ENCODE measurements at regions not wholly inside any gene's neighbourhood (a gene's known extent, or its start where the extent isn't known, plus 50 kb on each side); places are given as distances from the start of the nearest gene placed in this dataset.
"Not testable (repeated sequence)": the region's sequence is repeated elsewhere in the genome, so short reads cannot be mapped to it uniquely, and the experiment has no call there.

GRCh38 chrX:117653396-117653795 is 463.2 kb downstream of the KLHL13 start:
- DNase-seq, result no peak

GRCh38 chrX:117645639-117646038 is 471.0 kb downstream of the KLHL13 start:
- DNase-seq, result no peak

DNA sequence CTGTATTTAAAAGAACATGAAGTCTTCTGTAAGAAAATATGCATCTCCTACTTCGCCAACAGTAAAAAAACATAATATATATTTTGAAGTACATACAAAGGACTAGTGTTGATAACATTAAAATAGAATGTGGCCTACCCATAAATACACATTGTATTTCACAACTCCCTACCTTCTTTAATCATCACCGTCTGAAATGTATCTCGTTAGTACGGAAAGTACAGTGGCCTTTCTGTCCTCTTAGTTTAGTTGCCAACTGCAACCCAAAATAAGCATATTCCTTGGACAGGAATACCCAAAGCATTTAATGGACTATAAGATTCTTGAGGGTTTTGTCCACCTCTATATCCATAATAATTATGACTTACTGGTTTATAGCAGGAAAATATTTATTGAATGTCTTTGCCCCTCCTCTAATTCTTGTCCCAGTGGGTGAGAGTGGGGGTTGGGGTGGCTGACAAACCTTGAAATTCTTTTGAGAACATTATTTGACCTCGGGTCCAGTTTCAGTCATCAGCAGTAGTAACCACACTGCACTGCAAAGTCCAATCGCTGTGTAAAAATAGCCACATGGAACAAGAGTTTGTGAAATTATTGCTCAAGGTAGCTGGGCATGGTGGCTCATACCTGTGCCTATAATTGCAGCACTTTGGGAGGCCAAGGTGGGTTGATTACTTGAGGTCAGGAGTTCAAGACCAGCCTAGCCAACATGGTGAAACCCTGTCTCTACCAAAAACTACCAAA is 474.5 kb downstream of the KLHL13 start:
- DNase-seq, result no peak

DNA sequence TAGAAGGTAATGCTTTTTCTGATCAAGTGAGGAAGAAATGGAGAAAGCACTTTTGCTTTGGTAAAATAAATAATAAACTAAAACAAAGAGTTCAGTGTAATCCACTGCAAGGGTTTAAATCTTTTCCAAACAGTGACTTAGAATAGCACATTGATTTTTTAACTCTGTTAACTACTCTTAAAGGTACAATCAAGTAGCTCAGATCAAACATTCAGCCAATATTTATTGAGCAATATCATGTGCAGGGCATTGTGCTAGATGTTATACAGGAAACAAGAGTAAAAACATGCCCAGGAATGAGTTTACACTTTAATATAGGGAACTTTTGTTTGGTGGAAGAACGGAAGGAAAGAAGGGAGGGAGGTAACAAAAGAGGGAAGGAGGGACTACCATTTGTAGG is 479.8 kb downstream of the KLHL13 start:
- no peak for DNase-seq

- DNase-seq, result no peak
These were observed 483.3 kb downstream of the KLHL13 start for GRCh38 chrX:117633277-117633676.

- DNase-seq, result no peak
These were observed 488.2 kb downstream of the KLHL13 start for GRCh38 chrX:117628381-117628780.

- DNase-seq, result no peak
These were observed 505.8 kb downstream of the KLHL13 start for GRCh38 chrX:117610806-117611205.

DNA sequence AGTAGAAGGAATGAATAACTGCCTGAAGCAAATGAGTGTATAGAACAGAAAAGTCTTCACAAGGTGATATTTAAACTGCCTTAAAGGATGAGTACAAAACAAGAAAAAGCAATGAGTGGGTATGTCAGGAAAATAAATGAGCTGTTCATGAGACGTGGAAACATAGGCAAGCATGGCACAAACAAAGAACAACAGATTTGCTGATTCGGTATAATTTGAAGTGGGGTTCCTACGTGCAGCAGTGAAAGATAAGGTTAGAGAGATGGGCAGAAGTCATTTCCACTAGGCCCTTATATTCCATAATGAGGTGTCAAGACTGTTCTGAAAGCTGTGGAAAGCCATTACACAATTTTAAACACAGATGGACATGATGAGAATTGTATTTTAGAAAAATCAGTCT is 506.6 kb downstream of the KLHL13 start:
- no peak for DNase-seq

- no peak for DNase-seq
These were observed 509.0 kb downstream of the KLHL13 start for GRCh38 chrX:117607561-117607960.

DNA sequence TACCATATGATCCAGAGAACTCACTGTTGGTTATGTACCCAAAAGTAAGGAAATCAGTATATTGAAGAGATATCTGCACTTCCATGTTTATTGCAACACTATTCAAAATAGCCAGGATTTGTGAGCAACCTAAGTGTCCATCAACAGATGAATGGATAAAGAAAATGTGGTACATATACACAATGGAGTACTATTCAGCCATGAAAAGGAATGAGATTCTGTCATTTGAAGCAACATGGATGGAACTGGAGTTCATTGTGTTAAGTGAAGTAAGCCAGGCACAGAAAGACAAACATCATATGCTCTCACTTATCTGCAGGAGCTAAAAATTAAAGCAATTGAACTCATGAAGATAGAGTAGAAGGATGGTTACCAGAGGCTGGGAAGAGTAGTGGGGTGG is 510.5 kb downstream of the KLHL13 start:
- not testable (repeated sequence) for DNase-seq

GRCh38 chrX:117570160-117570559 is 546.5 kb downstream of the KLHL13 start:
- DNase-seq, result no peak

DNA sequence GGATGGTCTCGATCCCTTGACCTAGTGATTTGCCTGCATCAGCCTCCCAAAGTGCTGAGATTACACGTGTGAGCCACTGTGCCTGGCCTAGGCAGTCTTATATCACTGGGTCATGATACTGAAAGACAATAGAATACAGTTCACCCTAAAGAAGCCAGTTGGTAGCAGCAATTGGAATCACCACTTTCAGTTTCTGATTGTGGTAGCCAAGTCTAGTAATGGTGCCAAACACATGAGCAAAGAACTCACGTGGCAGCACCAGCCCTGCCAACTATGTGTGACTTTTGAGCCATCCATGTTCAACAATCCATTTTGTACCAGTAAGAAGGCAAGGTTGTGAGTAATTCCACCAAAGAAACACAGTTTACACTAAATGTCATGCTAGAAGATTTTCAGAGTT is 548.4 kb downstream of the KLHL13 start:
- no peak for DNase-seq

DNA sequence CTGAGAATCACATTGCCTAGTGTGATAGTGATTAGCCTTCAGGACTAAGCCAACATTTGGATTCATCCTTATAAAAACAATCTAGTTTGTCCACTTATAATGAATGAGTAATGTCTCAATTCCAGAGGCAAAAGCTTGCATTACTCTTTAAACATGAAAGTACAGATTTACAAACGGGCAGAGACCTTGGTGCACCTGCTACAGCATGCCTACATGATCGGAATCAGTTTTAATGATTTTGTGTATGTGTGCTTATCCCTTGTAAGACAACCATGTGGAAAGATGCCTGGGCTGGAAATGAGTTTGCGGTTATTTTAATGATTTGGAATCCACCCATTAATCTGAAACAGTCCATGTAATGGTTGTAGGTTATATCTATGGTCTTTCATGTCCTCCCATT is 572.7 kb downstream of the KLHL13 start:
- DNase-seq, result no peak

DNA sequence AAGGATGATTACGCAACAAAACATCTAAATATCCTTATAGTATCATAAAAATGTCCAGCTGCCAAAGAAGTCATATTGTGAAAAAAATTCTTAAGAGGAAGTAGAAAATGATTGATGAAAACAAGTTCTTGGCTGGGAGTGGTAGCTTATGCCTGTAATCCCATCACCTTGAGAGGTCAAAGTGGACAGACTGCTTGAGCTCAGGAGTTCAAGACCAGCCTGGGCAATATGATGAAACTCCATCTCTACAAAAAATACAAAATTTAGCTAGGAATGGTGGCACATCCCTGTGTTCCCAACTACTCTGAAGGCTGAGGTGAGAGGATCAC is 577.6 kb downstream of the KLHL13 start:
- DNase-seq, result no peak

GRCh38 chrX:117538178-117539089 is 578.2 kb downstream of the KLHL13 start:
- no peak for DNase-seq

GRCh38 chrX:117532339-117532738 is 584.3 kb downstream of the KLHL13 start:
- no peak for DNase-seq

- DNase-seq, result no peak
These were observed 593.6 kb downstream of the KLHL13 start for GRCh38 chrX:117522725-117523700.

DNA sequence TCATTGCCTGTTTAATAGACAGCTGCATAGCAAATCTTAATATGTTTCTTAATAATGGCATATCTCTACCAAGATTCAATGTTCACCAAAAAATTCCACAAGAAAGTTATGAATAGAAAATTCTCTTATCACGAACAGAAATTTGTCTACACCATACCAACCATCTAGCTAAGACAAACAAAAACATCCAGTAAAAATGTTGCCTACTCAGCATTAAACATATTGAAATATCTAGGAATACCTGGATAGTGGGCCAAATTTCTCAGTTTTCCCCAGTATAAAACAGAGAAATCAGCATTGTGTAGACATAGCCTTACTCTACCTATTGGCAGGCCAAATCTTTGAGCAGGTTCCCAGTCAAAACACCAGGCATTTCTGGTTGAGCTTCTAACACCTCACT is 598.6 kb downstream of the KLHL13 start:
- no peak for DNase-seq

GRCh38 chrX:117511379-117511778 is 605.2 kb downstream of the KLHL13 start:
- DNase-seq, result no peak

DNA sequence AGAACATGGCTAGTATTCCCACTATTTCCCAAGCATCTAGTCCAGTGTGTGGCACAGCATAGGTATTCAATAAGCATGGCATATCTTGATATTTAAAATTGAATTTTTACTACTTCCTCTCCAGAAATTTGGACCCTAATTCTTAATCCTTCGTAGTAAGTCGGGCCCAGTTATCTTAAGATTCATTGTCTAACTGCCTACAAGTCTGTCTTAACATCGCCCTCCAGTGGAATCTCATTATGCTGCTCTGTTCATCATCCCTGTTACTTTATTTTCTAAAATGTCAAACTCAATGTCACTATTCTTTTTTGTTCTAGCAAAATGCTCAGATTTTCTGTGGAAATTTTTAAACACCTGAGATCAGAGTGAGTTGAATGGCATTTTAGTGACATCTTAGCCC is 606.2 kb downstream of the KLHL13 start:
- no peak for DNase-seq

DNA sequence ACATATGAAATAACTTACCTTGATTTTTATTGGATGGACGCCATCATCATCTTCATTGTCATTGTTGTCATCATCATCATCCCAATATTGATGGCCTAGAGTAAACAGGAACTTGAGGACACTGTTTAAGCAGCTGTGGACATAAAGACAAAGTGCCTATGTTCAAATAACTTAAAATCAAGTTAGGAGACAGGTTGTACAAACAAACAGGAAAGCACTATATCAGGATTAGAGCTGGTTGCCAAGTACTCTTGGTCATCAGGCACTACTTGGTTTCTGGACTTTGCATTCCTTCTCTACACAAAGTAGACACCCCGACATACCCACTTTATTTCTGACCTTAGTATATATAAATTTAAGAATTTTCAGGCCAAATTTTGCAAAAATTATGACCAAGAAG is 608.6 kb downstream of the KLHL13 start:
- no peak for DNase-seq

- DNase-seq, result no peak
These were observed 629.2 kb downstream of the KLHL13 start for GRCh38 chrX:117487421-117487820.

DNA sequence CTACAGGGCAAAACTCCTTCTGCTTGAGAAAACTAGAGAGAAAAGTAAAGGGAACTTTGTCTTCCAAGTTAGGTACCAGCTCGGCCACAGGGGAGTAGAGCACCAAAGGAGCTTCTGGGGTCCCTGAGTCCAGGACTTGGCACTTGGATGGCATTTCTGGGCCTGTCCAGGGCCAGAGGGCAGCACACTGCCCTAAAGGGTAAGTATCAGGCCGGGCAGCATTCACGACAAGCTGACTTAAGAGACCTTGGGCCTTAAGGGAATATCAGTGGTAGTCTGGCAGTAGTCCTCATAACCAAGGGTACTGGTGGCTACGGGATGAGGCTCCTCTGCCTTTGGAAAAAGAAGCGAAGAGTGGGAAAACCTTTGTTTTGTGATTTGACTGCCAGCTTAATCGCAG is 632.7 kb downstream of the KLHL13 start:
- no peak for DNase-seq
